GM18505 (cell line): ENCODE measurements at regions not wholly inside any gene's neighbourhood (a gene's known extent, or its start where the extent isn't known, plus 50 kb on each side); places are given as distances from the start of the nearest gene placed in this dataset.

Experiments used
- ATAC-seq: cut with Tn5 transposase; IDR thresholded peaks from one replicate; pipeline ENCODE4 v1.9.1; 2021; ENCODE audit not compliant: unreplicated experiment
- POLR2A ChIP-seq: IDR thresholded peaks from 4 replicates; pipeline ENCODE4 v1.6.1; 2011; ENCODE audit warnings: borderline replicate concordance; ENCODE audit not compliant: insufficient read depth, insufficient read length; ENCODE audit errors: extremely low read depth

DNA sequence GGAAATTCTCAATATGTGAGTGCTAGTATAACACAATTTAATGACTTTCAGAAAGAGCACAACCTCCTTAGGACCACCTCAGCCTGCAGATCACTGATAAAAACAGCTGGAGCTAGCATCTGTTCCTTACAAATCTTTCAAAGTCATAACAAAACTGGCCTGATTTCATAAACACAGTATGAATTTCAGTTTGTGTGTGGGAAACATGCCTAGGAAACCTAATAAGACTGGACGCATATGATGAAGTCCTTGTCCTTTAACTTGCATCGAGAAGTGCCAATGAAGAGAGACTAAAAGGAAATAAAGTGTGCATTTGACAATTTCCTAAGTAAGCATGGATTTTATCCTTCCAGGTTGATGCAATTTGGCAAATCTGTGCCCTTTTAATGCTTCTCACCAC lies 74.1 kb upstream of the KLHL14 start:
- no peak for TF ChIP-seq POLR2A
- ATAC-seq = no peak

DNA sequence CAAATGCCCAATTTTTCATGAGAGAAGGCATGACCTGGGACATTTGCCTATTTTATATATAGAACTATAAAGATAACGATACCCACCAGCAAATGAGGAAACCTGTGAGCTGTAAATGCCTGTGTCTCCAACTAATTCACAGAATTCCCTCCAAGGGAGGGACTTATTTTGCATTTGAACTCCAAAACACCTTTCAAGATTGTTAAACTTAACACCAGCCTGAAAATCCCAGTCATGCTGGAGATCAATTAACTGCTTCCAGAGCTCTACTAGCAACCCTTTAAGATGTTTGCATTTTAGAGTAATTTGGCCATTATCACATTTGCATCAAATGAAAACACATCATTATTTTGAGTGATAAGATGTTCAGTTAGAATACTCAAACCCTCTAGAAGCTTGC lies 68.1 kb upstream of the KLHL14 start:
- TF ChIP-seq POLR2A = no peak
- no peak for ATAC-seq

DNA sequence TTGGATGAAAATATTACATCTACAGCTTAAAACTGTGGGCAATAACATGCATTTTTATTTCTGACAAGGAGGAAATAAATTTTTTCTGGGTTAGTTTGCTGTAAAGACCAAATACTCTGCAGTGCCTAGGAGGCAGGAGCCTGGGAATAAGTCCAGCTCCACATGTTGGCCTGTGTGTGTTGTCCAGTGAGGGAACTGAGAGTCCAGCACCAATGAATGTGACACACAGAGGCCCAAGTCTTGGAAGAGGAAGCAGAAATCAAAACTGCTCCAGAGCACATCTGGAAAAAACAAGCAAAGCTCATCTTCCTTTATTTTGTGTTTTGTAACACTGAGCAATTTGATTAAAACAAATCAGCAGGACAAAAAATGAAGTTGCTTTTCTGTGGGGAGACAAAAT lies 63.1 kb upstream of the KLHL14 start:
- no peak for TF ChIP-seq POLR2A

DNA sequence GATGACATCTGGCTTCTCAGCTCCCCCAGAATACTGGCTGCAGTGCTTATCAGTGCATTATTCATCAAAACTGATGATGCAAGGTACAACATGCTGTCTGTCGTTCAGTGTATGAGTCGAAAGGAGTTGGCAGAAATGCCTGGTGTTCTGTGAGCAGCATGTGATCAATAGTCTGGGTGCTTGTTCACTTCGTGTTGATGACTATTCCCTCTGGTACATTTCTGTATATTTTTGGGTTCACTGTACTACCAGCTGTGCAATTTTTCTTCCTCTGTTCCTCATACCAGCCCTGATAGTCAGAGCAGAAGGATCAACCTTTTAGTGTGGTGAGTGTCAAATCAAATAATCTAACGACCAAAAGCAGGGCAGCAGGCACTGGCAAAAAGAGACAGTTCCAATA lies 59.0 kb upstream of the KLHL14 start:
- no peak for TF ChIP-seq POLR2A

More for the DNA sequence above, 63.1 kb upstream of the KLHL14 start:
- no peak for ATAC-seq

DNA sequence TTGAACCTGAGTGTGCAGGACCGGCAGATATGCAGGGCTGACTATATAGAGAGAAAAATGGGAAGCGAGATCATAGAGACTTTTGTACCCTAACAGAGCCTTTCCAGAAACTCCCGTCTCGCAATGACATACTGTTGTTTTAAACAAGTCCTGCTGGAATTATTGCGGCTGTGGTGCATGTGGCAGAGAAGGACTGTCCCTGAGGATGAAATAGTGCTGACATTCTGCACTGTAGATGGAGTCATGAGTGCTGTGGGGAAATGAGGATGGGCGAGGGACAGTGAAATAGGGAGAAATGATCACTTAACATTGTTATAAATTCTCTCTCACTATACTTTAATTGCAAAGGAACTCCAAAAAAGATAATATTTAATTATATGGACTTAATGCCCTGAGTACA lies 50.4 kb upstream of the KLHL14 start:
- no peak for ATAC-seq
- TF ChIP-seq POLR2A = no peak

More for the DNA sequence above, 59.0 kb upstream of the KLHL14 start:
- ATAC-seq = no peak
